ENCODE measurements at regions not wholly inside any gene's neighbourhood (a gene's known extent, or its start where the extent isn't known, plus 50 kb on each side); places are given as distances from the start of the nearest gene placed in this dataset.

DNA sequence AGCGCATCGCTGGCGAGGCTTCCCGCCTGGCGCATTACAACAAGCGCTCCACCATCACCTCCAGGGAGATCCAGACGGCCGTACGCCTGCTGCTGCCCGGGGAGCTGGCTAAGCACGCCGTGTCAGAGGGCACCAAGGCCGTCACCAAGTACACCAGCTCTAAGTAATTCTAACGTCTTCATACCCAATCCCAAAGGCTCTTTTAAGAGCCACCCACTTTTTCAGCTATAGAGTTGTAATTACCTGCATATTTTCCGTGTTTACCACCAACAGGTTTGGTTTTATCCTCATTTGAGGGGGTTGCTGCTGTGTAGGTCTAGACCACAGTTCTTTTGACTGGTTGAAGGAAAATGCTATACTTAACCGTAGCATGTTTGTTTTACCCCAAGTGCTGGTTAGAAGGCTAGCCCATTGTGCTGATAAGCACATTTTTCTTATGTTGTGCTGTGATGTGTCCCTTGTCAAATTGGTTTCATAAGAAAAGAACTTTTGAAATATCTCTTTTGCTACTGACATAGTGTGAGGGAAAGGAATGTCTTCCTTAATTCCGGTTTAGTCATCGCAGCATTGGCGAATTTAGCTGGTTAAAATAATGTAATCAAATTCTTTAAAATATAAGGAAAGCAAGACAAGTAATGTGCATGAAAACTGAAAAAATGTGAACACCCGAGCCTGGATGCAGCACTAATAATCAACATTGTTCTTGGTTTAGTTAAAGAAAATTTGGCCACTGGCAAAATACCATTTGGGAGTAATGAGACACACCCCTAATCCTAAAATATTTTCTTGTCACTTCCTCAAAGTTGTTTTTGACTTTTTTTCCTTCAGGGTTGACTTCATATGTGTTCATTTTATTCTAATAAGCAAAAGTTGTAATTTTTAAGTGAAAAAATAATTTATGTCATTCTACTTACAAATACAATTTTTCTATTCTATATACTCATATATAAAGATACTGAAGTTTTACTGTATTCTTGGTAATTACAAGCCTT, 112.8 kb downstream of the HFE start:
- H3K4me3 ChIP-seq (ENCODE audit: low read depth, low read length): peak overlapping the region; percentile 66
- peak; percentile 48 for DNase-seq (ENCODE audit: low read depth, low spot score)
- no peak for TF ChIP-seq CTCF (IDR thresholded peaks at IDR 0.05; ENCODE audit: low read depth, low read length)
- in situ Hi-C loops (cut with HindIII; ENCODE audit: low sequenced_read_pairs): no loop called here

DNA sequence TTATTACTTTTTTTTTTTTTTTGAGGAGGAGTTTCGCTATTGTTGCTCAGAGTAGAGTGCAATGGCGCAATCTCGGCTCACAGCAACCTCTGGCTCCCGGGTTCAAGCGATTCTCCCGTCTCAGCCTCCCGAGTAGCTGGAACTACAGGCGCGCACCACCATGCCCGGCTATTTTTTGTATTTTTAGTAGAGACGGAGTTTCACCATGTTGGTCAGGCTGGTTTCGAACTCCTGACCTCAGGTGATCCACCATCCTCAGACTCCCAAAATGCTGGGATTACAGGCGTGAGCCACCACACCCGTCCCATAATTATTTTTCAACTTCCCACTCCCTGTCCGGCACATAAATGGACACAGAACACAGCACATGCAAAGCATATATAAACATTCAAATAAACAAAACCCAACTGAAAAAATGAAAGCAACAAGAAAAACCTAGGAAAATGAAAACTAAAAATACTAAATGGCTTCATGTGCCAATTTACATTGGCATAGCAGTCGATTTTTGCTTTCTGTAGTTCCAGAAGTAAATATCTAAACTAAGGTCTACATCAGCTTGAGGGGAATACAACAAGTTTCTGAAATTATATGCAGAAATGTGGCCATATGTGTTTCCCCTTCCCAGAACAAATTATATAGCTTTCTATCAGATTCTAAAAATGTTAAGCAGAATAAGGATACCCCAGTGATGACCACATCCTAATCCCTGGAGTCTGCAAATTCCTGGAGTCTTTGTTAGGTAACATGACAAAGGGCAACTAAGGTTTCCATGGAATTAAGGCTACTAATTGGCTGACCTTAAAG, 113.9 kb downstream of the HFE start:
- in situ Hi-C loops (cut with HindIII; ENCODE audit: low sequenced_read_pairs): no loop called here
- H3K4me3 ChIP-seq (ENCODE audit: low read depth, low read length): no peak overlapping the region
- no peak for TF ChIP-seq CTCF (IDR thresholded peaks at IDR 0.05; ENCODE audit: low read depth, low read length)
- DNase-seq (ENCODE audit: low read depth, low spot score): no peak

DNA sequence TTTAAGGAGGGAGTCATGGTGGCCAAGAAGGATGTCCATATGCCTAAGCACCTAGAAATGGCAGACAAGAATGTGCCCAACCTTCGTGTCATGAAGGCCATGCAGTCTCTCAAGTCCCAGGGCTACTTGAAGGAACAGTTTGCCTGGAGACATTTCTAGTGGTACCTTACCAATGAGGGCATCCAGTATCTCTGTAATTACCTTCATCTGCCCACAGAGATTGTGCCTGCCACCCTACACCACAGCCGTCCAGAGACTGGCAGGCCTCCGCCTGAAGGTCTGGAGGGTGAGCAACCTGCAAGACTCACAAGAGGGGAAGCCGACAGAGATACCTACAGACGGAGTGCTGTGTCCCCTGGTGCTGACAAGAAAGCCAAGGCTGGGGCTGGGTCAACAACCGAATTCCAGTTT, 115.0 kb downstream of the HFE start:
- no peak for TF ChIP-seq CTCF (IDR thresholded peaks at IDR 0.05; ENCODE audit: low read depth, low read length)
- no peak overlapping the region for H3K4me3 ChIP-seq (ENCODE audit: low read depth, low read length)
- no peak for DNase-seq (ENCODE audit: low read depth, low spot score)
- in situ Hi-C loops (cut with HindIII; ENCODE audit: low sequenced_read_pairs): no loop called here

GRCh38 chr6:26202811-26203583, 115.8 kb downstream of the HFE start:
- DNase-seq (ENCODE audit: low read depth, low spot score): no peak
- no peak overlapping the region for H3K4me3 ChIP-seq (ENCODE audit: low read depth, low read length)
- TF ChIP-seq CTCF (IDR thresholded peaks at IDR 0.05; ENCODE audit: low read depth, low read length): no peak
- in situ Hi-C loops (cut with HindIII; ENCODE audit: low sequenced_read_pairs): no loop called here

GRCh38 chr6:26204332-26205160, 117.3 kb downstream of the HFE start:
- in situ Hi-C loops (cut with HindIII; ENCODE audit: low sequenced_read_pairs): no loop called here
- DNase-seq (ENCODE audit: low read depth, low spot score): peak; percentile 99
- TF ChIP-seq CTCF (IDR thresholded peaks at IDR 0.05; ENCODE audit: low read depth, low read length): peak; percentile 41
- H3K4me3 ChIP-seq (ENCODE audit: low read depth, low read length): peak overlapping the region; percentile 91

Data from astrocyte of the spinal cord (primary cell).